ENCODE measurements at regions not wholly inside any gene's neighbourhood (a gene's known extent, or its start where the extent isn't known, plus 50 kb on each side); places are given as distances from the start of the nearest gene placed in this dataset.

DNA sequence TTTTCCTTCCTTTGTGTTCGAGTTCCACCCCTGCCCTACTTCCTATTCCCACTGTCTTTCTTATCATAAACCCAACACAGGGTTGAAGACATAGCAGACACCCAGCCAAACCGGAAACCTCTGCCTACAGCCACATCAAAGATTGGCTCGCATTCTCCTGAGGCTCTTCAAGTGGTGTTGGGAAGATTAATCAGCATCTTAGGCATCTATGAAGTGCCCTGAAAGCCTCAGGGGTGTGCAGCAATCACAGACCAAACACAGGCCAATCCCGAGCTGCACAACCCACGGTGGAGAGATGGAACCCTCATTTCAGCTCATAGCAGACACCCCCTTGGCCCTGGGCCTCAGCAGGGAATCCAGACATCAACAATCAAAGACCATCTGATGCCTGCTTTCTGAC lies 255.9 kb downstream of the XXYLT1 start:
- H3F3A ChIP-seq (ENCODE audit: insufficient read depth) = no peaks in the 10 kb centered on the region
- no peak overlapping the region for H2AFZ ChIP-seq (ENCODE audit: low read depth, low read length, severe bottlenecking)
- no peaks in the 10 kb centered on the region for H3K36me3 ChIP-seq (ENCODE audit: low read length)
- H3K9me3 ChIP-seq (ENCODE audit: insufficient read depth, low read length) = no peaks in the 10 kb centered on the region
- no peak overlapping the region for H3K4me2 ChIP-seq (ENCODE audit: low read depth, low read length, poor library complexity, severe bottlenecking)
- TF ChIP-seq EZH2phosphoT487 (conservative IDR thresholded peaks at IDR 0.05; ENCODE audit: low read length) = no peak
- TF ChIP-seq, protein P1, sequence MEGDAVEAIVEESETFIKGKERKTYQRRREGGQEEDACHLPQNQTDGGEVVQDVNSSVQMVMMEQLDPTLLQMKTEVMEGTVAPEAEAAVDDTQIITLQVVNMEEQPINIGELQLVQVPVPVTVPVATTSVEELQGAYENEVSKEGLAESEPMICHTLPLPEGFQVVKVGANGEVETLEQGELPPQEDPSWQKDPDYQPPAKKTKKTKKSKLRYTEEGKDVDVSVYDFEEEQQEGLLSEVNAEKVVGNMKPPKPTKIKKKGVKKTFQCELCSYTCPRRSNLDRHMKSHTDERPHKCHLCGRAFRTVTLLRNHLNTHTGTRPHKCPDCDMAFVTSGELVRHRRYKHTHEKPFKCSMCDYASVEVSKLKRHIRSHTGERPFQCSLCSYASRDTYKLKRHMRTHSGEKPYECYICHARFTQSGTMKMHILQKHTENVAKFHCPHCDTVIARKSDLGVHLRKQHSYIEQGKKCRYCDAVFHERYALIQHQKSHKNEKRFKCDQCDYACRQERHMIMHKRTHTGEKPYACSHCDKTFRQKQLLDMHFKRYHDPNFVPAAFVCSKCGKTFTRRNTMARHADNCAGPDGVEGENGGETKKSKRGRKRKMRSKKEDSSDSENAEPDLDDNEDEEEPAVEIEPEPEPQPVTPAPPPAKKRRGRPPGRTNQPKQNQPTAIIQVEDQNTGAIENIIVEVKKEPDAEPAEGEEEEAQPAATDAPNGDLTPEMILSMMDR (IDR thresholded peaks at IDR 0.05; ENCODE audit: insufficient read depth, low read length, poor library complexity, severe bottlenecking) = no peak
- H3K9me2 ChIP-seq (replicated peaks; ENCODE audit: insufficient read depth, low read length) = no peaks in the 10 kb centered on the region
- H3K9ac ChIP-seq (ENCODE audit: low read length) = no peak overlapping the region
- H3K27me3 ChIP-seq (ENCODE audit: low read length) = no peaks in the 10 kb centered on the region
- H3K4me3 ChIP-seq (ENCODE audit: insufficient read depth, low read length, poor library complexity, severe bottlenecking) = no peak overlapping the region
- H3K27ac ChIP-seq (ENCODE audit: low read depth, low read length) = no peak overlapping the region
- no peaks in the 10 kb centered on the region for H3K79me2 ChIP-seq (ENCODE audit: insufficient read depth, low read length)
- H4K20me1 ChIP-seq (ENCODE audit: low read depth, low read length) = no peaks in the 10 kb centered on the region

DNA sequence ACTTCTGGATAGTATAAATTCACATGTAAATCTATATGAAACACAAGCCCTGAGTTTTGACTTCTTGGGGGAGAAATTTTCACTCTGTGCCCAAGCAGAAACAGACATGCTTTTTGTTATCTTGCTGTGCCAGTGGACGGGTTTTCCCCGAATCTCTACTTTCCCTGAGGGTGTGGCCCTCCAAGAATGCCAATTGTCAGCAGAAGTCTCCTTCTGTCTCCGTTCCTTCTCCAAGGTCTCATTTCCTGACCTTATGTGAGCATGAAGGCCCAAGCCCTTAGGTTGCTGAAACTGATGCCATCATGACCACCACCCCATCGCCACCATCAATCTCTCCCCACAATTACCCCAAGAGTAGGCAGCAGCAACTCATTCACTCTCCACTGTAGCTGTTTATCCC lies 253.8 kb downstream of the XXYLT1 start:
- Histone ChIP-seq H3K36me3 (ENCODE audit: low read length) (no peaks in the 10 kb centered on the region), H3K27ac (ENCODE audit: low read depth, low read length) (no peak overlapping the region), H3K4me2 (ENCODE audit: low read depth, low read length, poor library complexity, severe bottlenecking) (no peak overlapping the region), H3K9me3 (ENCODE audit: insufficient read depth, low read length) (no peaks in the 10 kb centered on the region), H3K9me2 (replicated peaks; ENCODE audit: insufficient read depth, low read length) (no peaks in the 10 kb centered on the region), H3K79me2 (ENCODE audit: insufficient read depth, low read length) (no peaks in the 10 kb centered on the region), H2AFZ (ENCODE audit: low read depth, low read length, severe bottlenecking) (no peak overlapping the region), H3K4me3 (ENCODE audit: insufficient read depth, low read length, poor library complexity, severe bottlenecking) (no peak overlapping the region), H4K20me1 (ENCODE audit: low read depth, low read length) (no peaks in the 10 kb centered on the region), H3K9ac (ENCODE audit: low read length) (no peak overlapping the region), H3F3A (ENCODE audit: insufficient read depth) (no peaks in the 10 kb centered on the region), H3K27me3 (ENCODE audit: low read length) (no peaks in the 10 kb centered on the region)
- TF ChIP-seq, protein P1 (IDR thresholded peaks at IDR 0.05; ENCODE audit: insufficient read depth, low read length, poor library complexity, severe bottlenecking) = no peak
- no peak for TF ChIP-seq EZH2phosphoT487 (conservative IDR thresholded peaks at IDR 0.05; ENCODE audit: low read length)

All from SU-DHL-6 (cell line).